NCI-H345 (cell line): ENCODE measurements at regions not wholly inside any gene's neighbourhood (a gene's known extent, or its start where the extent isn't known, plus 50 kb on each side); places are given as distances from the start of the nearest gene placed in this dataset.

ENCODE experiments used
- DNase-seq: peaks from one replicate; lab custom pipeline; 2025; lab: John Stamatoyannopoulos, UW

GRCh38 chr13:62019858-62020257, 604.2 kb upstream of the PCDH20 start:
- DNase-seq = no peak

DNA sequence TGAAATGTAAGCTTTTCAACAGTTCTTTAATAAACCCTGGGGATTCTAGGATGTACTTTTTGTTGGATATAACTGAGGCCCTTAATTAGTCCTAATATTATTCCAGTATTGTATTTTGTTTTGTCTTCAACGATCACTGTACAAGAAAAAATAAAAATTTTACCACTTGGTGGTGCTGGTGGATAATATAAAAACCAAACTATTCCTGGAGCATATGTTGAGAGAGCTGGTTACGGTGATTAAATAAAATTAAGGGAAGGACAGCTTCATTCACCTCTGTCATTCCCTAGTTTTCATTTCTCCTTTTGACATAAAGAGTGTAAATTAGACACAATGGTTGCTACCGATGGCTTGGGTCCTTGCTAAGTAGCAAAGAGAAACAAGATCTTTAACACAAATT, 598.6 kb upstream of the PCDH20 start:
- DNase-seq = peak; percentile 43

DNA sequence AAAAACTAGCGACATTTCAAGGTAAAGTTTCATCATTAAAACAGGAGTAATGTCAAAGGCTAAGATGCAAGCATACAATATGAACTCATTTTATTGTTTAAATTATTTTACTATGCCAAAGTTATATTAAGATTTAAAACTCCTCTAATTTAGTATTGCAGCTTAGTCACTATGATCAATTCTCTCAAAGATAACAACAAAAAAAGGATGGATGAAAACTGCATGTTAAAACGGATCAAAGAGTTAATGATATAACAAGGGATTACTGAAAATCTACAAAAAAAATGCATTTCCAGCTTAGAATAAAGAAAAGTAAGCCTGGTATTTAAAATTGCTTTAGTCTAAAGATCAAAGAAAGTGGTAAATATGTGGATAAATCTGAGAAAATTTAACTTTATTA, 587.8 kb upstream of the PCDH20 start:
- no peak for DNase-seq

GRCh38 chr13:61994174-61994573, 578.5 kb upstream of the PCDH20 start:
- DNase-seq = no peak

DNA sequence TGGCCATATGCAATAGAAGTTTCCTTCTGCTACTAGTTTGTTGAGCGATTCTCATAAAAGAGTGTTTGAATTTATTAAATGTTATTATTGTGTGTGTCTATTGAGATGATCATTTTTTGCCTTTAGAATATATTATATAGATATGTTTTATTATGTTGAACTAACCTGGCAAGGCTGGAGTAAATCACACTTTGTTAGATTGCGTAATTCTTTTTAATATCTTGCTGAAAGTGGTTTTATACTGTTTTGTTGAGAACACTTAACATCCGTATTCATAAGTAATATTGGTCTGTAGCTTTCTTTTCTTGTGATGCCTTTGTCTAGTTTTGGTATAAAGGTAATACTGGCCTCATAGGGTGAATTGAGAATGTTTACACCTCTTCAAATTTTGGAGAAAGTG, 574.3 kb upstream of the PCDH20 start:
- no peak for DNase-seq

GRCh38 chr13:61988810-61989209, 573.2 kb upstream of the PCDH20 start:
- DNase-seq = no peak

DNA sequence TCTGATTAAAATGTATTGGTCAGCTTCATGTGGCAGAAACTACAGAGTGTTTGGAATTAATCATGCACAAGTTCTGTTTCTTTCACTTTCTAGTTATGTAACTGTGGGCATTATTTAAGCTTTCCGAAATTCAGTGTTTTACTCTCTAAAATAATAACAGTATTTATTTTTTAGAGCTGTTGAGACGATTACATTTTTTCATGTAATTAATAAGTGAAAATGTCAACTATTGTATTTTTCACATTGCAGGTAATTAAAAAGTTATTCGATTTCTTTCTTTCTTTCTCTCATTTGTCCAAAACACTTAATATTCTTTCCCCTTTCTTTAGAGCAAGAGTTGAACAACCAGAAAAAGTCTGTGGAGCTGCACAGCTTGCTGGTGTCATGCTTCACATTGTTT, 559.4 kb upstream of the PCDH20 start:
- DNase-seq = no peak

GRCh38 chr13:61965756-61966155, 550.1 kb upstream of the PCDH20 start:
- DNase-seq = no peak

- no peak for DNase-seq
Observed at GRCh38 chr13:61960981-61961380, 545.3 kb upstream of the PCDH20 start.

DNA sequence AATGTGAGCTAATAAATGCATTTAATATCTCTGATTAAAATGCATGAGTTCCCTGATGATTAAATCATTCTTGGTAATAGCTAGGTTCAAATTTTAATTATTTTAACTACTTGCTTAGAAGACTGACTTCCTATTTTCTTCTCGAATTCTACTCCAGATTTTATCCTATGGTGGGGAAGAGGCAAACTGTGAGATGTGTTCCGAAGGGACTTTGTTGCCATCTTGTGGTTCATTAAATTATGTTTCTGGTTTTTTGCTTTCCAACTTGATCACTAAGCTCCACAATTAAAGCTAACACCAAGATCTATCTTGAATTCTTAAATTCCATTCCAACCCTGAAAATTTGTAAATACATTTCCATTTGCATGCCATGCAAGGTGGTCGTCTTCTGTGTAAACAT, 538.4 kb upstream of the PCDH20 start:
- DNase-seq = peak; percentile 40

GRCh38 chr13:61950828-61951227, 535.2 kb upstream of the PCDH20 start:
- DNase-seq = no peak

DNA sequence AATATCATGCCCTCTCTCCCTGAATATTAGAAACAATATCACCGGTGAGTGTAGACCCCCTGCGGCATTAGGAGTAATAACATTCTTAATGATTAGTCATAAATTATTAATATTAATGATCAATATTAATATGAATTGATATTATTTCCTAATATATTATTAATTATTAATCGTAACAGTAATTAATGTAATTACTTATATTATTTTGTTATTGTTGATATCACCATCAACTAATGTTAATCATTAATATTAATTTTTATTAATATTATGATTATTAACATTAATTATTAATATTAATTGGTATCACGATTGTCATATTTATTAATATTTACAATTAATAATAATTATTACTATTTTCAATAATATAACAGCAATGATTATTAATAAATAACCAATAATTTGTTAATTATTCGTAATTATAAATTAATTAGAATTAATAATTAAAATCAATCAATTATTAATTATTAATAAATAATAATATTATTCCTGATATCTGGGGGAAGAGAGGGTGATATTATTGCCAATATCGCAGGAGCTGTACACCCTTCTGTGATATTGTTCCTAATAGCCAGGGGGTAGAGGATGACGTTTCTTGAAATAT, 528.8 kb upstream of the PCDH20 start:
- DNase-seq = no peak

GRCh38 chr13:61935710-61936109, 520.1 kb upstream of the PCDH20 start:
- no peak for DNase-seq

- DNase-seq = no peak
Observed at GRCh38 chr13:61927648-61928047, 512.0 kb upstream of the PCDH20 start.

DNA sequence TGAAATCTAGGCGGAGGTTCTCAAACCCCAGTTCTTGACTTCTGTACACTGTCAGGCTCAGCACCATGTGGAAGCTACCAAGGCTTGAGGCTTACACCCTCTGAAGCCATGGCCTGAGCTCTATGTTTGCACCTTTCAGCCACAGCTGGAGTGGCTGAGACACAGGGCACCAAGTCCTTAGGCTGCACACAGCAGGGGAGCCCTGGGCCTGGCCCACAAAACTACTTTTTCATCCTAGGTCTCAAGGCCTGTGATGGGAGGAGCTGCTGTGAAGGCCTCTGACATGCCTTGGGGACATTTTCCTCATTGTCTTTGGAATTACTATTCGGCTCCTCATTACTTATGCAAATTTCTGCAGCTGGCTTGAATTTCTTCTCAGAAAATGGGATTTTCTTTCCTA, 503.2 kb upstream of the PCDH20 start:
- DNase-seq = no peak

DNA sequence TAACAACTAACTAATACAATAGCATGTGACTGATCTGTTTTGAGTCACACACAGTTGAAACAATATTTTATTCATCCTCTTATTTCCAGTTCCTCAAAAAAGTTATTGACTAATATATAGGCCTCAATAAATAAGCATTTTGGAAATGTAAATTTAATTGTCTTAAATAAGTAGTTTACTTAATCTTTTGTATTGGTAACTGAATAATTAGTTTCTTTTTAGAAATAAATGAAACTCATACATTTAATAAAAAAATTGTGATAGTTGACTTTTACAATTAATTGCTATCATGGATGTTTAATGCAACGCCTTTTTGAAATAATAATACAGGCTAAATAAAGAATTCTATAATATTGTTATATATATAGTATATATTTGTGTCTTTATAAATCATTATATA, 500.8 kb upstream of the PCDH20 start:
- DNase-seq = no peak

GRCh38 chr13:61913183-61913582, 497.5 kb upstream of the PCDH20 start:
- no peak for DNase-seq

GRCh38 chr13:61908906-61909615, 493.4 kb upstream of the PCDH20 start:
- no peak for DNase-seq

DNA sequence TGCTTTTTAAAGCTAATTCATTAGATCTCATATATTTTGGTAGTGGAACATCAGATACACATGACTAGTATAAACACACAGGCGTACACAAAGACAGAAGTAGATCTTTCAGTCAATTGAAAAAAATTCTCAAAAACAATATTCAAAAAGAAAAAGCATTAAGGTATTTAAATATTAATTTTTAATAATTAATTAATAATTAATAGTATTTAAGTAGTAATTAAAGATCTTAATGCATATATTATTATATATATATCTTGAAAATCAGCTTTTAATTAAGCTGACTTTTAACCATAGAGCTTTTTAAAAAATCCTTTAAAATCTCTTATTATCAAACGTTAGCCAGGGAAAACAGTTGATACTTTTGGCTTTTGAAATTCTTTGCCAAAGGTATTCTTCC, 489.4 kb upstream of the PCDH20 start:
- DNase-seq = no peak

GRCh38 chr13:61901946-61902541, 486.4 kb upstream of the PCDH20 start:
- DNase-seq = no peak

GRCh38 chr13:61900033-61900432, 484.4 kb upstream of the PCDH20 start:
- DNase-seq = no peak

DNA sequence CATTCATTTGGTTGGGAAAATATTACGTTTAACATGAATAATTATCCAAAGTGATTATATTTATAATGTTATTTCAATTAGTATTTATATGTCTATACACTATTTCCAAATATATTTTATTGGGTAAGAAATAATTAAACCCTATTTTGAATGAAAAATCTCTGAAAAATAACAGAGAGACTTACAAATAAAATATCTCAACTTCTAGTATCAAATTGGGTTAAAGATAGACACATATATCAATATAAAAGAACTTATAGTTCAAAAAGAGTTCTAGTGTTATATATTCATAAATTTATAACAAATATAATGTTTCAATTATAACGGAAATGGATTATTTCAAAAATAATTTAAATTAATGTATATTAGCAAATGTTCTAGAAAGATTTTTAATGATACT, 482.6 kb upstream of the PCDH20 start:
- DNase-seq = no peak

GRCh38 chr13:61891401-61891800, 475.8 kb upstream of the PCDH20 start:
- DNase-seq = no peak

GRCh38 chr13:61884830-61885229, 469.2 kb upstream of the PCDH20 start:
- DNase-seq = no peak
